ENCODE measurements at regions not wholly inside any gene's neighbourhood (a gene's known extent, or its start where the extent isn't known, plus 50 kb on each side); places are given as distances from the start of the nearest gene placed in this dataset.
"Not testable (repeated sequence)": the region's sequence is repeated elsewhere in the genome, so short reads cannot be mapped to it uniquely, and the experiment has no call there.

DNA sequence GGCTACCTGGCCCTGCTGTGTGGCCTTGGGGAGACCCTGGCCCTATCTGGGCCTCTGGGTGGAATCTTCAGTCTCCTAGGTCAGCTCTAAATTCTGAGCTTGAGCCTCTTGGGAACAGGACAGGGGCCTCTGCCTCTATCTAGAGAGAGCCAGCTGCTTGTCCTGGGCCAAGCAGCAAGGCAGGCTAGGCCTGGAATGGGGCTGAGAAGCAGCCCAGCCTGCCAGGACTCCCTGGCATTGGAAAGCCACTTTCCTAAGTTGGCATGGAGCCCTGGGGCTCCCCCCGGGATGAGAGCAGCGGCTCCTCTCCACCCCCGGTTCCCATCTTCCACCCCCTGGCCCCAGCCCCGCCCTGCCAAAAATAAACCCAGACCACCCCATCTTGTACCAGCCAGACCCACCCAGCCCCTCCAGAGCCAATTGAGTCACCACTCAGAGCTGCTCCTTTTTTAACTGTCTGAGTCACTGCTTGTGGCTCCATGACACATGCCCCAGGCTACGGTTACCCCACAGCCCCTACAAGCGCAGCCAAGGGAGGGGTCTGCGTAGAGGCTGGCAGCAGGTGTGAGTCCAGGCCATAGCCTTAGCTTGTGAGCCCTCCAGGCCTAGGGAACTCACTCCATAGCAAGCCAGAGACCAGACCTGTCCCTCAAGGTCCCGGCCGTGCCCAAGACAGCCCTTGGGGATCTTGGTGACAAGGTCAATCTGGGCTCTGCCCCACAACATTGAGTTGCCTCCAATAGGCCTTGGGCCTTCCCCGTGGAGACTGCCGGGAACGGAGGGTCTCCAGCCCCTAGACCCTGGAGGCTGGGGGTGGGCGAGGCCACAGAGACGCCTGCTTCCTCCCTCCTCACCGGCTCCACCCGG is 189.7 kb downstream of the TBC1D2B start:
- intact Hi-C loops (cut with DNase I, micrococcal nuclease); ATAC-seq; DNase-seq: not testable (repeated sequence)

DNA sequence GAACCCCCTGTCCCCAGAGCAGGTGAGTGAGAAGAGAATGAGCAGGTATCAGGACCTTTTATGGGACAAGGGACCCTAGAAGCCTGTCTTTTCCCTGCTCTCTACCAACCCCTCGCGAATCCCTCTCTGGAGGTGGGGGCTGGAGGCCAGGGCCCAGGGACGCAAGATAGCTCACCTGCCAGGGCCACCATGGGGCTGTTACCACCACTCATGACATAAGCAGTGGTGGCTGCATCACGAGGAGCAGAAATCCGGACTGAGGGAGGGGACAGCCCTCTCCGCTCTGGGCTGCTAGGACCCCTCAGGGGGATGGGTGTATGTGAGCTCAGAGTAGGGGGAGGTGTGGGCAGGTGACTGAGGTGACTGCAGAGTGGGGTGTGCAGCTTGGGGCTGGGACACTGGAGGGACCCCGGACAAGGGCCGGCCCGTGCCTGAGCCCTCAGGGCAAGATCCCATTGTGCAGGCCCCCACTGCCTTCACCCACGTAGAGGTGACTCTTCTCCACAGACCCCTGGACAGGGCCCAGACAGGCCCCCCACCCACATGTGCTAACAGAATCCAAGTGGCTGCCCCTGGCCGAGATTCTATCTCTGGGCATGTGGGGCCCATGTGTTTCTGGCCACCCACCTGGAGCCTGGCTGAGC is 190.6 kb downstream of the TBC1D2B start:
- intact Hi-C loops (cut with DNase I, micrococcal nuclease) = no loop called here
- DNase-seq = no peak
- ATAC-seq = no peak

DNA sequence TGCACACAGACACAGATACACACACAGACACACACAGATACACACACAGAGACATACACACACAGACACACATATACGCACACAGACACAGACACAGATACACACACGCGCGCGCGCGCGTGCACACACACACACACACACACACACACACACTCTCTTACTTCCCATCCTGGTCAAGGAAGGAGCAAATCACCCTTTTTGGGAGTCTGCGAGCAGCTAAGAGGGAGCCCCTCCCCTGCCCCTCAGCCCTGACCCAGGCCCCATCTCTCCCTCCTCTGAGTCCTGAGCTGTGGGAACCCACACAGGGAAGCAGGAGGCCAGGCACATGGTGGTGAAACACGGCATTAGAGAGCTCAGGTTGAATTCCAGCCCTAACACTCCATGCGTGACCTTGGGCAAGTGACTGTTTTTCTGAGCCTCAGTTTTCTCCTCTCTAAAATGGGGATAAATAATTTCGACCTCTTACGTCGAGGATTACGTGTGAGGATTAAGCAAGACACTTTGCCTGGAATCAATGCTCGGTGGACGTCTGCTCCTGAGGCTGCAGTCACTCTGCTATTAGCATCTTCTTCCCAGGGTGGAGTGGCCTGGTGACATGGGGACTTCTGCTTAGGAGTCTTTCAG is 191.5 kb downstream of the TBC1D2B start:
- DNase-seq; ATAC-seq; intact Hi-C loops (cut with DNase I, micrococcal nuclease): not testable (repeated sequence)

DNA sequence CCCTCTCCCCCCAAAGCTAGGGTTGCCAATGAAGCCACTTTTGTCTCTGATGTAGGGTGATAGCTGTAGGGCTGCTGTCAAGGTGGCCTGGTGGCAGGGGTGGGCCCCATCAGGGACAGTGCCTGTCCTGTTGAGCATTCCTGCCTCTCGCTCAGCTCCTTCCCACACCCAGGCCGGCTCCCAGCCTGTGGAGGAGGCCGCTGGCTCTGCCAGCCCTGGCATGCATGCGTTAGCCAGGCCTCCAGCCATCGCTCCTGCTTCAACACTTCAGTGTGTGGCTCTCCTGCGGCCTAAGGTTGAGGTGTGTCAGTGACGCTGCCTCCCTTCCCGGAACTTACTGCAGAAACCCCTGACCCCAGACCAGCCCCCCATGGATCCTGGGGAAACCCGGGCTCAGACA is 194.5 kb downstream of the TBC1D2B start:
- ATAC-seq; intact Hi-C loops (cut with DNase I, micrococcal nuclease); DNase-seq: not testable (repeated sequence)

DNA sequence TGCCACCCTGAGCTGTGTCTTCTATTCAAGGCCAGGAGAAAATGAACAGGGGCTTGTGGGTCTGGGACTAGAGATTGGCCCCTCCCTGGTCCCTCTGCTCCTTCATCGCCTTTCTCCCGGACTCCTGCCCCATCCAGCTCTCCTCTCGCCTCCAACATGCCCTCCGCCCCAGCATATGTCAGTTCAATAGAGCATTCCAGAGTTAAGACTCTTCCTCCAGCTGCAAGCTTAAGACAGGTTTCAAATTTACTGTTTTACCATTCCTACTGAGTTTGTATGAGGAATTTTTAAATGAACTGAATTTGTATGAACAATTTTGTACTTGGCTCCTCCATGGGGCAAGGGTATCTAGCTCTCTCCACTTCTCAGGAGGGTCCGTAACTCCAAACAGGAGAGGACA is 195.6 kb downstream of the TBC1D2B start:
- intact Hi-C loops (cut with DNase I, micrococcal nuclease) = no loop called here
- ATAC-seq = no peak
- no peak for DNase-seq

DNA sequence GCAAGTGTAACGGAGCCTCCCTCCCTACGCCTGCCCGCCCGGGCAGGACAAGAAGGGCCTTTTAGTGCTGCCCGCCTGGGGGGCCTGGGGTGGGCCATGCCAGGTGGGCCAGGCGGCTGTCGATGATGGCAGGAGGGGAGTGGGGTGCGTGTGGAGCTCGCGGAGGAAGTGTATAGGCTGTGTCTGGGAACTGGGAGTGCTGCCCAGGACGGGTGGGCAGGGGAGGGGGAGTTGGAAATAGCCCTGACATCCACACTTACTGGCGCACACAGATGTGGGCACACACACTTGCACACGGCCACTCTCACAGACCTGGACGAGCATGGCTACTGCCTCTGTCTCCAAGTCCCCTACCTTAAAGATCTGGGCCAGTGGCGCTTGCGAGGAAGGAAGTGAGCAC is 196.0 kb downstream of the TBC1D2B start:
- ATAC-seq; intact Hi-C loops (cut with DNase I, micrococcal nuclease); DNase-seq: not testable (repeated sequence)

DNA sequence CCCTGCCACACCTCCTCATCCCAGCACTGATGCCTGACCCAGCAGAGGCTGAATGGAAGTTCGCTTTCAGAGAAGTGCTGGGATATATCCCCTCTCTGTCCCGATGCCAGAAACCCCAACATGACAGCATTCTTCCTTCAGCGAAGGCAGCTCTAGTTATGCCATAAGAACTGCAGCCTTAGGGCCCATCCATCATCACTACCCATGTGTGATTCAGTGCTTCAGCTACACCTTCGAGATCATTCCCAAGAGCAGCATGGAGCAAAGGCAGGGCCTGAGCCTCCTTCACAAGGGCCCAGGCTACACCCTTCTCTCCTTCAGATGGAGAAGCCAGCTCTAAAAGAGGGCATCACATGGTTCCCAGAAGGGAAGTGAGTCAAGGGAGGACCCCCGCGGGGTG is 198.0 kb downstream of the TBC1D2B start:
- intact Hi-C loops (cut with DNase I, micrococcal nuclease); DNase-seq; ATAC-seq: not testable (repeated sequence)

DNA sequence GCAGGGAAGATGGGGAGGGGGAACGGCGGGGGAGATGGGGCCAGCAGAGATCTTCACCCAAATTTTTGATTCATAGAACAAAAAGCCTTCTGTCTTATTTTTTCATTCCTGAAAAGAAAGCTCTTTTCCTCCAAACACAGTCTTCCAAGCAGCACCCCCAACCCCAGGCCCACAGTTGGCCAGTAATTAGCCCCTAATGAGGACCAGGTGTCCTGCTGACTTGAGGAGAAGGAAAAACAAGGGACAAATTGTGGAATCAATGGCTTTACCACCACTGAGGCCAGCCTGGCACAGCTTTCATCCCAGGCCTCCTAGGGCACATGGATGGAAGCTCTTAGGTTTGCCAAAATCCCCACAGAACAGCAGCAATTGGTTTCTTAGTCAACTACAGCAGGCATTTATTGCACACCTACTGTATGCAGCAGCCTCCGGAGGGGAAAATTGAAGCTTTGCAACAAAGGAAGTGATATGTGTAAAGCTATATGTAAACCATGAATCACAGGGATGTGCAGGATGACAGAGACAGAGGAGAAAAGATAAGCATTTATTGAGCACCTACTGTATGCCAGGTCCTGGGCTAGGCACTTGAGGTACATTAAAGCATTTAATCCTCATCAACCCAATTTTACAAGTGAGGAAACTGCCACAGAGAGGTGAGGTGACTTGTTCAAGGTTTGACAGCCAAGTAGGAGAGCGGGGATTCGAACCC is 199.5 kb downstream of the TBC1D2B start:
- ATAC-seq (no peak), DNase-seq (no peak)
- intact Hi-C loops (cut with DNase I, micrococcal nuclease) = no loop called here

DNA sequence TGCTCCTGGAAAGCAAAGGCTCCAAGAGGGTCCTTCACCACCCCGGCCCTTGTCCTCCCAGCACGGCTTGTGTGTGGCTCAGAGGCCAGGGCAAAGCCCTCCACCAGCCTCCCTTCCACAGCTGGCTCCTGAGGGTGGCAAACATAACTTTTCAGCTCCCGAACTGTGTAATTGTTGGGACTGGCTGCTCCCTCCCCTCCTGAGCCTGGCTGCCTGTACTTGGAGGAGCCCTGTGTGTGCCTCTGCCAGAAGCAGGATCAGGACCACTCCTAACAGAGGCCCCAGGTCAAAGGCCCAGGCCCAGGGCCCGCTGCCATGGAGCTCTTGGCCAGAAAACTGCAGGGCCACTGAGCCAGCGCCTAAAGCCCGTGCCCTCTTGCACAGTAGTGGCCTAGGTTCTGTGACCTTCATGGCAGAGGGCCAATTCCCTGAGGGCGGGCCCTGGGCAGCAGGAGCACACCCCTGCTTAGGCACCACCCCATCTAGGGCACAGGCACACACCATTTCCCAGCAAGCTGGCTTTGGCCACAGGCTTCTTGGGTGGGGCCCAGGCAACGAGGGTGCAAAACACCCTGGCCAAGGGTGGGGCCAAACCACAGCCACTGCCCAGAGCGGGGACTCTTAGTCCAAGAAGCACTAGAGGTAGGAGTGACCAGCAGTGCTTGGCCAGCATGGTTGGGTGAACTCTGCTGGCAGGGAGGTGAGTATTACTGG is 201.2 kb downstream of the TBC1D2B start:
- DNase-seq; intact Hi-C loops (cut with DNase I, micrococcal nuclease): not testable (repeated sequence)
- peak; percentile 87 for ATAC-seq

DNA sequence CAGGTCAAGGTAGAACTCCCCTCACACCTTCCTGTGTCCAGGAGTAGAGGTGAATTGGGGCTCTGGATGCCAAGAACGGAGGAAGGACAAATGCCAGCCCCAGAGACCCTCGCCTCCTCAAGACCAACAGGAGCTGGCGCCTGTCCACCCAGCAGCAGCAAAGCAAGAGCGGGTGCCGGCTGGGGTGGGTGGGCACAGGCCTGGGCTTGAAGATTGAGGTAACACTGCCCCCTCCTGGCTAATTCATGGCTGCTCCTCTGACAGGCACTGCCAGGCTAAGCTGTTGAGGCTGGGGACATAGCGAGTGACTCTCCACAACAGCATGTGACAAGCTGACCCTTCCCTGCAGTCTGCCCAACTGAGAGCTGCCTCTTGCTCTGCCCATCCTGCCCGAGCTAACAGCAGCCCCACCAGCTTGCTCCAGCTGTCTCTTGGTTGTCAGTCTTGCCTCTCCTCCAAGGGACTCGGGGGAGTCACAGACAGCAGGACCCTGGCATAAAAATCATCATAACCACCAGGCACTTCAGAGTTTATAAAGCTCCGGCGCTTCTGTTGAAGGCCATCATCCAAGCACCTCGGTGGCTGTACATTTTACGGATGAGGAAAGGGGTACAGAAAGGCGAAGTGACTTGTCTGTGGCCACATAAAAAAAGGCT is 202.3 kb downstream of the TBC1D2B start:
- intact Hi-C loops (cut with DNase I, micrococcal nuclease) = not testable (repeated sequence)
- ATAC-seq = peak; percentile 53
- peak in 1 of 2 donors; percentile 65 for DNase-seq

DNA sequence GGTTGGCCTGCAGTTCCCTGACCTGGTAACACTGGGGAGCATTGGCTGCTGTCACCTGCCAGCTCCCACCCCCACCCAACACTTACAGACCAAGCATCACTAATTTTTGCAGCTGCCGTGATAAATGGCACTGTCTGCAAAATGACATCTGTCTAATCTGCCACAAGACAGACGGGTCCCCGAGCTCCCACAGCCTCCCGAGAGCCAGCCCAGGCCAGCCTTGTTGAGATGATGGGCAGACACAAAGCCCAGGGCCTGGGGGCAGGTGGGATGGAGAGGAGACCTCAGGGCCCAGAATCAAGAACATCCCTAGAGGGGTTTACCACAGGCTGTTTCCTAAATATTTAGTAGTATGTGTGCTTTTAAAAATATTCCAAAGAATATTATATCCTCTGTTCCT is 203.4 kb downstream of the TBC1D2B start:
- DNase-seq = no peak
- intact Hi-C loops (cut with DNase I, micrococcal nuclease) = no loop called here
- ATAC-seq = no peak

DNA sequence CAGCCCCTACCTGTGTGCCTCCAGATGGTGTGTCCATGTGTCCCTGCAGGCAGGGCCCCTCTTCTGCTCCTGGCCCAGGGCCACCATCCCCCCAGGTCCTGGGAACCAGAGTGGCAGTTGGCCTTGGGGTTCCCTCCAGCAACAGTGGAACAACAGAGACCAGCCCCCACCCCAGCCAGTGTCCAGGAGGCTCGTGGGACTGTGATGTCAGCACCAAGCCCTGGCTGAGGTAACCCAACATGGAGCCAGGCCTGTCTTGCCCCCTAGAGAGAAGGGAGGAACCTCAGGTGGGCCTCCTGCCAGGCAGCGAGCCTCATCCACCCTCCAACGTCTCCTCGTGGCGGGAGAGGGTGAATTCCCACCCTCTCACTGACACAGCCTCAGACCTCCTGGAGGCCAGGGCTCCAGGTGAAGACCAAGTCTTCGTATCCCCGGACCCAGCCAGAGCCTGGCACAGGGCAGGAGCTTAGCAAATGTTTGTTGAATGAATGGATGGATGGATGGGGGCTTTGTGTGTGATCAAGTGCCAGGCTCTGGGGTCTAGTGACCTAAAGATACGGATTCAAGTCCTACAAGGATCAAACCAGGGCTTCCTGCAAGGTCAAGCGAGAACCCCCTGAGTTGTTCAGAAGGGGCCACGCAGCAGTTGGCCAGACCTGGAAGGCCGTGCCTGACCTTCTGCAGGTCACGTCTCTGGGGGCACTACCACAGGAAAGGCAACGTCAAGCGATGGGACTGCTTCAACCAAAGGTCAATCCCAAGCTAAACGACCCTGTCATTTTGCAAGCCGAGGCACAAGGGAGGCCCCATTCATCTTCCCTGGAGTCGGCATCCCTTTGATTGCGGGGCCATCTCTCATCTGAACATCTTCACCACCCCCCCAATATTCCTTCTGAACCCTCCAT is 204.7 kb downstream of the TBC1D2B start:
- ATAC-seq; intact Hi-C loops (cut with DNase I, micrococcal nuclease); DNase-seq: not testable (repeated sequence)

DNA sequence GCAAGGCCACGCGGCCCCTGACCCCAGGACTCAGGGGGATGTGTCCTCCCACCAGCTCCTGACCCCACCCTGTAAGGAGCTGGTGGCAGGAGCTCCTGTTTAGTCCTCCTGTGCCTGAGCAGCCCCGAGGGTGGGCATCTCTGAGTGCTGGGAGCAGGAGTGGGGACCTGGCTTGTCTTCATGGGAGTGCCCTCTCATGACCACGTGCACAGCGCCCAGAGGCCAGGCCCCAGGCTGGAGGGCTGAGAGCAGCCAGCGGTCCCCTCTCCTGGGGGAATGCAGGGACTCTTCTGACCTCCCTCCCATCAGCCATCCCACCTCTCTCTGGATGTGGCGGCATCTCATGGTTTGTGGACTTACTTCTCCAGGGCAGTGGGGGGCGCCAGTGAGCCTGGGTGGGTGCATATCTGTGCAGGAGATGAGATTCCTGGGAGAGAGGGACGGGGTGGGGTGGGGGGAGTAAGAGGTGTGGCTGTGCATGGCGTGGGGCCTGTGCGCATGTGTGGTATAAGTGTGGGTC is 205.6 kb downstream of the TBC1D2B start:
- ATAC-seq = no peak
- intact Hi-C loops (cut with DNase I, micrococcal nuclease) = no loop called here
- DNase-seq = no peak

DNA sequence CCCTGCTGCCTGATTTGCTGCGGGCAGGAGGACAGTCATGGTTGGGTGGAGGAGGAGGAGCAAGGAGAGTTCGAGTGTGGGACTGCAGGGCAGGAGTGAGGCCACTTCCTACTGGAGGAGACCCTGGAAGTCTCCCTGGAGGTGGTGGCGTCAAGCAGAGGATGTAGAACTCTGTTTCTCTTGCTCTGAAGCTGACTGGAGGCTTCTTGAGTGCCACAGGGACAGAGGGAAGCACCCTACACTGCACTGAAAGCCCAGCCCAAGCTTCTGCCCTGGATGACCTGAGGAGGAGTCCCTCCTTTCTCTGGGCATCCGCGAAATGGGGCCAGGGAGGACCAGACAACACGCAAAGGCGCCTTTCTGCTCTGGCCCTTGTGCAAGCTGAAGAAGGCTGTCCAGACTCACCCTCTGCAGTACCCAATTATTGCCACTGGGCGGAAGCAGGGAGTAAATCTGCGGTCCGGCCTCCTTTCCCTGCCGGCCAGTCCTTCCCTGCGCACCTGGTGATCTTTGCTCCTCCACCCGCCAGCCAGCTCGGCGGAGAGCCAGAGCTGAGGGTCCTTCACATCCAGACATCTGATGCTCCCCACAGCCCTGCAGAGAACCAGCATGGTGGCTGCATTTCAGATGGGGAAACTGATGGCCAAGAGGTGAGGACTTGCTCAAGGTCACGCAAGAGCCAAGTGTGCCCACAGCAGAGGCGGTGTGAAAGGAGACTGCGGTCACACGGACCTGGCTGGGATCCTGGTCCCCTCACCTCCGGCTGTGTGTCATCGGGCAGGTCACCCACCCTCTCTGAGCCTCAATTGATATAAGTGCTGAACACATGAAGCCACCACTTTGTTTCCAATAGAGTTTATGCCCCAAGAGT is 207.1 kb downstream of the TBC1D2B start:
- intact Hi-C loops (cut with DNase I, micrococcal nuclease) = no loop called here
- DNase-seq (peak; percentile 53 to 75), ATAC-seq (peak; percentile 82)

DNA sequence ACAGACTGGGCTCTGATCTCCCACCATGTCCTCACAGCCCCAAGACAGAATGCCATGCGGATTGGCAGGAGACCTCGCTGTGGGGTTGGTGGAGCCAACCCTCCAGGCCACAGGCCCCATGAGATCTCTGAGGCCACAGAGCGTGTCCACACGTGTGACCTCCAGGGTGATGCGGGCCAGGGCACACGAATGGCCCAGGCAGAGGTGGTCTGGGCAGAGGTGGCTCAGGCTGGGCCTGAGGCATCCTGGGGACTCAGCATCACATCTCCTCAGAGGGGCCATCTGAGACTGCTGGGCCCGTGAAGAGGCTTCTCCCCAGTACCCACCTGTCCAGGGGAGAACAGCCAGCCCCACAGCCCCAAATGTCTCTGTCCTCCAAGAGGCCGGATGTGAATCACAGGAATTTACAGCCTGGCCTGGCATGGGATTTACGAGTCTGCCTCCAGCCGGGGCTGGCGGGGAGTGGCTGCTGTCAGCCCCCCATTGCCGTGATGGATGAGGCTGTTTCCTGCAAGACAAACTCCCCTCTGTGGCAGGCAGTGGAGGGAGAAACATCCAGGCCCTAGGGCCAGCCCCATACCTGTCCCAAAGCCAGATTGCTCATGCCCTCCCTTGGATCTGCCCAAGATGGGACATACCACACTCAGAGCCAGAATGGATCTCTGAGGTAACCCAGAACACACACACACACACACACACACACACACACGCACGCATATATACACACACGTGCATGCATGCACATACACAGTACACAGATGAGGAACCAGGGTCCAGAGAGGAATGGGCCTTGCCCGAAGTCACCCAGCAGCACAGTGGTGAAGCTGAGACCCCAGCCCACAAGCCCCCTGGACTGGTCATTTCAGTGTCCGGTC is 208.3 kb downstream of the TBC1D2B start:
- DNase-seq (peak in 1 of 2 donors; percentile 20), ATAC-seq (no peak)
- intact Hi-C loops (cut with DNase I, micrococcal nuclease) = no loop called here
